ENCODE measurements at regions not wholly inside any gene's neighbourhood (a gene's known extent, or its start where the extent isn't known, plus 50 kb on each side); places are given as distances from the start of the nearest gene placed in this dataset.

DNA sequence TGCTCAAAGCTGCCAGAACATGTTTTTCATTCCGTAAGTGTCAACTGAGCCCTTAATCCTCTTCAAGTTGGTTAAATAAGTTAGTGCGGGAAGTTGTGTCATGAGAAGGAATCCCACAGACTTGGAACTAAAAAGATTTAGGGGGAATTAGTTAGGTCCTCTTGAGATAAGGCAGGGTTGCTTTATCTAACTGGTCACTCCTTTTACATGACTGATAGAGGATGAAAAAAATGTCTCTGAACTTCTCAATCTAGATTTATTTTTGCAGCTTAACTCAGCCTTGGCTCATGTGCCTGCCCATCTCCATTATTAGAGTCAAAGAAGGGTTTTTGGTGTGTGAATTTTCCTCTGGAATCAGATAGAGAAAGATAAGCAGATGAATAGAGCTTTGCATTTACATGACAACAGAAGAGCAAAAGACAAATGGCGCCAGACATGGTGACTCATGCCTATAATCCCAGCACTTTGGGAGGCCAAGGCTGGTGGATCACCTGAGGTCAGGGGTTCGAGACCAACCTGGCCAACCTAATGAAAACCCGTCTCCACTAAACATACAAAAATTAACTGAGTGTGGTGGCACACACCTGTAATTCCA, 882.9 kb downstream of the RPA4 start:
- no peak for DNase-seq (ENCODE audit: low read depth)

GRCh38 chrX:97787311-97787710, 903.6 kb downstream of the RPA4 start:
- no peak for DNase-seq (ENCODE audit: low read depth)

DNA sequence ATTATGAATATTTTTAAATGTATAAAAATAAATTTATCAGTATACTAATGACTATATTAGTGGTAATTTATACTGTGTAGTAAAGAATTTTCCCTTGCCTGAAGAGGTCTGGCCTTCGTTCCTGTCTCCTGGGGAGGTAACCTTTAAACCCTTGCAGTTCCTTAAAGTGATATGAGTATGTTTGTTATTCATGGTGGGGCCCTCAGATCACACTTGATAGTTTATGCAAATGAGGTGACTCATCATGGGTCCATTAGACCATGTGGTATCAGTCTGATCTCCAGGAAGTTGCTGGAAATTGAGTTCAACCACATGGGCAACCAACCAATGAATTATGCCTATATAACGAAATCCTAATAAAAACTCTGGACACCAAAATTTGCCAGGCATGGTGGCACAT, 904.1 kb downstream of the RPA4 start:
- DNase-seq (ENCODE audit: low read depth) = no peak

DNA sequence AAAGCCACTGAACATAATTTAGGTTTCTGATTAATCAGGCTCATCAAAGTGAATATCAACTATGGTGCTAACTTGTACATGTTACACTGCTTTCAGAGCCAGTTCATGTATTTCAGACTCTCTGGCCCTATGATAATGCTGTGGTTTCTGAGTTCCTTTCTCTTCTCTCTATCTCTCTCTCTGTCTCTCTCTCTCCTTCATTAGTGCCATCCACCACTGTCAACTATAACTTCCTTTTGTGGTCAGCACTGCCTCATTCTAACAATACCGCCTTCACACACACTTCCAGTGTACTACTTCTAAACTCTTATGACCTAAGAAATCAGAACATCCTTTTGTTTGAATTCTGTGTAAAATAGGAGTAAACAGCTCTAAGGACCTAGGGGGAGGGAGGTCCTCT, 907.1 kb downstream of the RPA4 start:
- DNase-seq (ENCODE audit: low read depth) = no peak

GRCh38 chrX:97797076-97797475, 913.4 kb downstream of the RPA4 start:
- DNase-seq (ENCODE audit: low read depth) = no peak

DNA sequence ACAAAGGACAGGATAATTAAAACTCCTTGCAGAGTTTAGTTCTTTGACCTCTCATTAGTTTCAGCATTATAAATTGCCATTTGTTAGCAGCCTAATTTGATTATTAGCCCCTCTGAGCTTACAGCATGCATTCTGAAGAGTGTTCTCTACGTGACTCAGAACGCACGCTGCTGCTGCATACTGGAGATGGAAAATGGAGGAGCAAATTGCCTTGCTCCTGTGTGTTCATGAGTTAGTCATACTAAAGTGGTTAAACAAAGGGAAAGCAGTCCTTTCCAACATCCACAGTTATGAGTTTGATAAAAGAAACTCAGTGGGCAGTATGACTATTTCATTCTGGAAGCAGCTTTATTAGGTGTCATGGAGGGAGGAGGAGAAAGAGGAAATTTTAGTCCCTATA, 922.5 kb downstream of the RPA4 start:
- DNase-seq (ENCODE audit: low read depth) = no peak

GRCh38 chrX:97806946-97807345, 923.2 kb downstream of the RPA4 start:
- no peak for DNase-seq (ENCODE audit: low read depth)

- no peak for DNase-seq (ENCODE audit: low read depth)
Measured at GRCh38 chrX:97820170-97820569, 936.5 kb downstream of the RPA4 start.

- DNase-seq (ENCODE audit: low read depth) = no peak
Measured at GRCh38 chrX:97828471-97828870, 944.8 kb downstream of the RPA4 start.

GRCh38 chrX:97835969-97836368, 952.3 kb downstream of the RPA4 start:
- DNase-seq (ENCODE audit: low read depth) = no peak

DNA sequence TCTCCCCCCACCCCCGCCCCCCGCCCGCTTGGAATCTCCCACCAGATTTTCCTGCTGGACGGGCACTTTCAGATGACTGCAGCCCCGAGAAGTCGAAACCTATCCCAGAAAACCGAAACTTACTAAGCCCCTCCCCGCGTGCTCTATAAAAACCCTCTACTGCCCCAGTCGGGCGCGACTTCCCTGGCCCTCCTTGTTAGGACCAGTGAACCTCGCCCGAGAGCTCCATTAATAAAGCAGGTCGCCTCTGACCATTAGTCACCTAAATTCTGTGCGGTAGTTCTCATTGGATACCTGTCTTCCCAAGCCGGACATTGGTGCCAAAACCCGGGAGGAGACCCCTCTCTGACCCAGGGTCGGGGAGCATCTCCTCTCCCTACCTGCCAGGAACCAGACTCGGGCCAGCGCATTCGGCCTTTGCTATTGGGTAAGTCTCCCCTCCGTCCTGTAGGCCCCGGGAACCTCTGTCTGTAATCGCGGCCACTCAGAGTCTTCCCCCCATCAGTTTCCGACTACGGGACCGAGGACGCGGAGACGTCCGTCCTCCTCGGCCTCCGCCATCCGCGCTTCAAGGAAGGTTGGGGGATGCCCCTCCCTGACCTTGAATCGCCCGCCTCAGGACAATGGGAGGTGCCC, 958.0 kb downstream of the RPA4 start:
- no peak for DNase-seq (ENCODE audit: low read depth)

- DNase-seq (ENCODE audit: low read depth) = no peak
Measured at GRCh38 chrX:97842468-97843199, 958.9 kb downstream of the RPA4 start.

DNA sequence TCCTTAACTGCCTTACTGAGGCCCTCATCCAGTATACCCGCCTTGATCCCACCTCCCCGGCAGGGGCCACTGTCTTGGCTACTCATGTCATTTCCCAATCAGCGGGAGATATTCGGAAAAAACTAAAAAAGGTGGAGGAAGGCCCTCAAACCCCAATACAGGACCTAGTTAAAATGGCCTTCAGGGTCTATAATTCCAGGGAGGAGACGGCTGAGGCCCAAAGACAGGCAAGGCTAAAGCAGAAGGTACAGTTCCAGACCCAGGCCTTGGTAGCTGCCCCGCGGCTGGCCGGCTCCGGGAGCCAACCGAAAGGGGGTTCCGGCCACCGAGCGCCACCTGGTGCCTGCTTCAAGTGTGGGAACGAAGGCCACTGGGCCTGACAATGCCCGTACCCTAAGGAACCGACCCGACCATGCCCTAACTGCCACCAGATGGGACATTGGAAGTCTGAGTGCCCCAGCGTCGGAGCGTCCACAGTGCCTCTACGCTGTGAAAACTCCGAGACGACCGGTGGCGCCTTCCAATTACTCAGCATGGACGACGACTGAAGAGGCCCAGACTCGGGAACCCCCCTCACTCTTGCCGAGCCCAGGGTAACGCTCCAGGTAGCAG, 959.6 kb downstream of the RPA4 start:
- DNase-seq (ENCODE audit: low read depth) = no peak

GRCh38 chrX:97844161-97844560, 960.5 kb downstream of the RPA4 start:
- no peak for DNase-seq (ENCODE audit: low read depth)

- DNase-seq (ENCODE audit: low read depth) = no peak
Measured at GRCh38 chrX:97844943-97845342, 961.2 kb downstream of the RPA4 start.

GRCh38 chrX:97845451-97845850, 961.7 kb downstream of the RPA4 start:
- DNase-seq (ENCODE audit: low read depth) = no peak

GRCh38 chrX:97846228-97846627, 962.5 kb downstream of the RPA4 start:
- no peak for DNase-seq (ENCODE audit: low read depth)

GRCh38 chrX:97846718-97847237, 963.1 kb downstream of the RPA4 start:
- no peak for DNase-seq (ENCODE audit: low read depth)

- DNase-seq (ENCODE audit: low read depth) = no peak
Measured at GRCh38 chrX:97847885-97848679, 964.4 kb downstream of the RPA4 start.

DNA sequence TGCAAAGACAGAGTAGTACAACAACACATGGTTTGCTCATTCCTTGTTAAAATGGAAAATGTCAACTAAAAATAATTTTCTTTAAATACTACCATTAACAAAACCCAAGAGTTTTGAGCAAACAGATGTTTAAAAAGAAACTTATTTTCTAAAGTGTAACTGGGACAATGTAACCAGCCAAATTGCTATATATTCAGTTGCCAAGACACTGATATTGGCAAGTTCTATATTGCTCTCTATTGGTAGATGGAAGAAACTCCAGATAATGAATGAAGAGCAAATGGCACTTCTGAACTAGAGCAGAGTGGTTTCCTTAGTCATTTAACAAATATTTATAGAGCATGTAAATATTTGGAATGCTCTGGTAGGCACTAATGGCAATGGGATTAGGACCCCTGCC, 966.2 kb downstream of the RPA4 start:
- no peak for DNase-seq (ENCODE audit: low read depth)

DNA sequence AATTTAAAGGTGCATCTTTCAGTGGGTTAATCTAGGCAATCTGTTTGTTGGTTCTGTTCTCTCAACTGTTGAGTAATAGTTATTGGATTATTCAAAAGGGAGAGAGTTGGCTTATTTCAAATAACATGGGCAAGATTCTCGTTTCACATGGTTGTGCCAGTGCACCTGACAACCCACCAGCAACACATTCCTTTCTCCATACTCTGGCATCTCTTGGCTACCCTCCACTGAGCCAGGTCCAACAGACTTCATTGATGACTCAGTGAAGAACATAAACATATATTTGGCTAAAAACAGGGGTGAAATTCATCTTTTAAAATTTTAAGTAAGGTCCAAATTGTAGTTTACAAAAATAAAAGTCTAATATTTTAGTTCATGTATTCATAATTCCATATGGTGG, 967.2 kb downstream of the RPA4 start:
- DNase-seq (ENCODE audit: low read depth) = no peak

- no peak for DNase-seq (ENCODE audit: low read depth)
Measured at GRCh38 chrX:97854086-97854485, 970.4 kb downstream of the RPA4 start.

All from CMK (cell line).